BLaER1 (cell line): ENCODE measurements at regions not wholly inside any gene's neighbourhood (a gene's known extent, or its start where the extent isn't known, plus 50 kb on each side); places are given as distances from the start of the nearest gene placed in this dataset.

ENCODE experiments used
- H3K27ac ChIP-seq: shearing (Covaris generic); formaldehyde crosslinking; 2 replicates; pipeline ENCODE4 v1.8.1; 2022
- H3K27me3 ChIP-seq: shearing (Covaris generic); formaldehyde crosslinking; 2 replicates; pipeline ENCODE4 v1.8.1; 2022
- H3K36me3 ChIP-seq: shearing (Covaris generic); formaldehyde crosslinking; 2 replicates; pipeline ENCODE4 v1.8.1; 2022
- H3K4me1 ChIP-seq: shearing (Covaris generic); formaldehyde crosslinking; 2 replicates; pipeline ENCODE4 v1.8.1; 2022
- H3K4me2 ChIP-seq: shearing (Covaris generic); formaldehyde crosslinking; 2 replicates; pipeline ENCODE4 v1.8.1; 2022
- H3K4me3 ChIP-seq: shearing (Covaris generic); formaldehyde crosslinking; 2 replicates; pipeline ENCODE4 v1.8.1; 2022
- H3K9ac ChIP-seq: shearing (Covaris generic); formaldehyde crosslinking; 2 replicates; pipeline ENCODE4 v1.8.1; 2022
- H3K9me3 ChIP-seq: shearing (Covaris generic); formaldehyde crosslinking; 2 replicates; pipeline ENCODE4 v1.8.1; 2022
- H4K20me1 ChIP-seq: shearing (Covaris generic); formaldehyde crosslinking; 2 replicates; pipeline ENCODE4 v1.8.1; 2022
- Cebpa-rat ChIP-seq: shearing (Covaris generic); IDR thresholded peaks from 2 replicates; pipeline ENCODE4 v1.8.1; 2022

DNA sequence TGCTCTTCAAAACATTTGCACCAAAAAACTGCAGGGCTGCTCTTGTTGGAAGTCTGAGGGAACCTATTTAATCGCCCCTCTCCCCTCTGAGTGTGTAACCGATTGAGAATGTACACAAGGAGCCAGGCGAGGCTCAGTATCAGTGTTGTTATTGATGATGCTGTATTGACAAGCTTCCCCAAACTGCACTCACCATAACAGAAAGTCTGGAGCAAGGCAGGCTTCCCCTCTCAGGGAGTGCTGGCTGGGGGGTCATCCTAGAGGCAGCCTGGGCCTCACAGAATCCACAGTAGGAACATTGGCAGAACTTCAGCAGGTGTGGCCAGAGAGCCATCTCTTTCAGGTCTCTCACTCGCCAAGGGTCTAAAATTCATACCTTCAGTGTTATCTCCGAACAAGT, 58.1 kb upstream of the TUNAR start:
- Histone ChIP-seq H4K20me1 (no peaks in the 10 kb centered on the region), H3K9ac (no peak overlapping the region), H3K4me3 (no peak overlapping the region), H3K4me1 (no peaks in the 10 kb centered on the region), H3K9me3 (no peaks in the 10 kb centered on the region), H3K36me3 (no peaks in the 10 kb centered on the region), H3K4me2 (no peak overlapping the region), H3K27me3 (no peaks in the 10 kb centered on the region), H3K27ac (no peak overlapping the region)
- no peak for TF ChIP-seq Cebpa-rat

DNA sequence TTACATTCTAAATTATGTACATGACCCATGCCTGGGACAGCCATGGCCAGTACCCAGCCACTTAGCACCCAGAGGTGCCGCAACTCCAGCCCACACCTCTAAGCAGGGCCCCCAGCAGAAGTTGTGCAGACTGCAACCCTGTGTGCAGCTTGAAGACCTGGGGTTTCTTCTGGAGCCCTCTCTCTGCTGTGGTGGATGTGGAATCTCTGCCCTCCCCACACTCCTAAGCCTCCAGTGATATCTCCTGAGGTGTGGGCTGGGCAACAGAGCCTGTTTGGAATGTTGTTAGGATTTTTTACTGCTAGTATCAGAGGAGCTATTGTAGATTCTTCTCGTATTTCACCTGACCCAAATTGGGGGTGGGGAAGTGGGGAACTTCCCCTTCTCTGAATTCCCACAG, 59.4 kb upstream of the TUNAR start:
- Histone ChIP-seq H3K36me3 (no peaks in the 10 kb centered on the region), H4K20me1 (no peaks in the 10 kb centered on the region), H3K27ac (no peak overlapping the region), H3K27me3 (no peaks in the 10 kb centered on the region), H3K4me1 (no peaks in the 10 kb centered on the region), H3K9ac (no peak overlapping the region), H3K4me2 (no peak overlapping the region), H3K9me3 (no peaks in the 10 kb centered on the region), H3K4me3 (no peak overlapping the region)
- no peak for TF ChIP-seq Cebpa-rat

DNA sequence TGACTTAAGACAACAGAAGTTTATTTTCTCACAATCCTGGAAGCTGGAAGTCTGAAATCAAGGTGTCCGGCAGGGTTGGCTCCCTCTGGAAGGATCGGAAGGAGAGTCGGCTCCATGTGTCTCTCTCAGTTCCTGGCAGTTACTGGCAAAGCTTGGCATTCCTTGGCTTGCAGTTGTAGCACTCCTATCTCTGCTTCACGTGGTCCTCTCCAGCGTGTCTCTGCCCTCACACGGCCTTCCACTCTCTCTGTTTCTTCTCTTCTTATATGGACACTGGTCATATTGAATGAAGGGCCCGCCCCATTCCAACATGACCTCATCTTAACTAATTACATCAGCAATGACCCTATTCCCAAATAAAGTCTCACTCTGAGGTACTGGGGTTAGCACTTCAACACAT, 60.1 kb upstream of the TUNAR start:
- H3K27me3 ChIP-seq, result no peaks in the 10 kb centered on the region
- TF ChIP-seq Cebpa-rat, result no peak
- H3K9ac ChIP-seq, result no peak overlapping the region
- no peaks in the 10 kb centered on the region for H3K4me1 ChIP-seq
- H3K27ac ChIP-seq, result no peak overlapping the region
- no peak overlapping the region for H3K4me2 ChIP-seq
- no peaks in the 10 kb centered on the region for H3K36me3 ChIP-seq
- no peaks in the 10 kb centered on the region for H3K9me3 ChIP-seq
- H4K20me1 ChIP-seq, result no peaks in the 10 kb centered on the region
- no peak overlapping the region for H3K4me3 ChIP-seq

DNA sequence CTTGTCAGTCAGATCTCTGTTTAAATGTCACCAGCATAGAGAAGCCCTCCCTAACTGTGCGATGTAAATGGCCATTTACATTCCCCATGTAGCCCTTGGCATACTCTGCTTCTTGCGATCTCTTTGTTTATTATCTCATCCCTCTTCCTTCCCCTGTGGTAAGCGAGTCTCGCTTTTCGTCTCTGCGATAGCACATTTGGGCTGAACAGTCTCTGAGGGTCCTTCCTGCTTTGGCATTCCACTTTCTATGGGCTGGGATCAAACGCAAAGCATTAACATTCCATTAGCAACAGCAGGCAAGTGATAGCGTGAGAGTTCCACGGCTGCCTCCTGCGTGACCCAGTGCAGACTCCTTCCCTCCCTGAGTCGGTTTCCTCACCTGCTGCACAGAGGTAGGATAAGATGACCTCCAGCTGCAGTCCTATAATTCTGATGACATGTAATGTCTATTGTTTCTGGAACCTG, 61.4 kb upstream of the TUNAR start:
- H3K27me3 ChIP-seq, result no peaks in the 10 kb centered on the region
- no peaks in the 10 kb centered on the region for H3K9me3 ChIP-seq
- no peak overlapping the region for H3K4me2 ChIP-seq
- no peaks in the 10 kb centered on the region for H3K36me3 ChIP-seq
- no peak overlapping the region for H3K4me3 ChIP-seq
- no peak for TF ChIP-seq Cebpa-rat
- H4K20me1 ChIP-seq, result no peaks in the 10 kb centered on the region
- no peak overlapping the region for H3K9ac ChIP-seq
- H3K27ac ChIP-seq, result no peak overlapping the region
- no peaks in the 10 kb centered on the region for H3K4me1 ChIP-seq

DNA sequence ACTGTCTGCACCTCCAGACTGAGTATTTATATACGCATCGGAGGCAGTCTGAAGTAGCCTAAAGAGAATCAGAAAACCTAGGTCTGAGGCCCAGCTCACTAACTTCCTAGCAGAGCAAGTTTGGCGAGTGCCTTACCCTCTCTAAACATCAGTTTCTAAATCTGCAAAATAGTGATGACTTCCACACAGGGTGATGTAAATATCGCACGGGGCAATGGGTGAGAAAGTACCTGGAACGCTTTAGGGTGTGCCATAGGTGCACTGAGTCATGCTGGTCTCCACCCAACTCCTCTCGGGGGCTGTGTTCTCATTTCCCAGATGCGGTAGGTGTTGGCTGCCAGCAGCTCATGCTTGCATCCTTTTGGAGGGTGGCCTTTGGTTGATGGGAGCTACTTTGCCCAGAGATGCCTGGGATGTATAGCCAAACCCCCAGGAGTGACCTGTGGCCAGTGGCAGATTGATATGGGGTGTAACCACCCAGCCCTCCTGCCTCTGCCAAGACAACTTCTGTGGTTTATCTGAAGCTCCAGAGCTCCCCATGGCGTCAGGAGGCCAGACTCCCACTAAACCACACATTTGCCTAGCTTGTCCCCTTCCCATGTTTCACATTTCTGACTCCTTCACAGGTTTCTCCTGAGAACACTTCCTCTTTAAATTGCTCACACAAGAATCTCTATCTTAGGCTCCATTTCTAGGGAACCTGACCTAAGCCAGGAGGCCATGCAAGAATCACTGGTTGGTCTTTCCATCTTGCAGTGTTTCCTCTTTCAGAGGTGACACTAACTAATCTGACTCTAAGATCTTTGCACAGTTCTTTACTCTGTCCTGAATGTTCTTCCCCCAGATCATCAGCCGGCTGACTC, 62.0 kb upstream of the TUNAR start:
- no peaks in the 10 kb centered on the region for H3K9me3 ChIP-seq
- H3K9ac ChIP-seq, result no peak overlapping the region
- H3K27ac ChIP-seq, result no peak overlapping the region
- H3K4me1 ChIP-seq, result no peaks in the 10 kb centered on the region
- no peaks in the 10 kb centered on the region for H3K36me3 ChIP-seq
- H3K4me3 ChIP-seq, result no peak overlapping the region
- no peak for TF ChIP-seq Cebpa-rat
- H4K20me1 ChIP-seq, result no peaks in the 10 kb centered on the region
- H3K4me2 ChIP-seq, result no peak overlapping the region
- H3K27me3 ChIP-seq, result no peaks in the 10 kb centered on the region

DNA sequence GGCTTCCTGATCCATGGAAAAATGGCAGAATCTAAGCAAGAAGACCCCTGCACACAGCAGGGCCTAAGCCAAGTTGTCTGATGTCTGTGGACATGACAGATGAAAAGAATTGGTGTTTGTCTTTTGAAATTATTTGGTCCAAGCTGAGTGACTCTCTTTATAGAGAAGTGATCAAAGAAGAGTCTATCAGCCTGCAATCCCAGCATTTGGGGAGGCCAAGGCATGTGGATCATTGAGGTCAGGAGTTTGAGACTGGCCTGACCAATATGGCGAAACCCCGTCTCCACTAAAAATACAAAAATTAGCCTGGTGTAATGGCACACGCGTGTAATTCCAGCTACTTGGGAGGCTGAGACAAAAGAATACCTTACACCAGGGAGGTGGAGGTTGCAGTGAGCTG, 64.8 kb upstream of the TUNAR start:
- Histone ChIP-seq H3K27ac (no peak overlapping the region), H3K4me1 (no peaks in the 10 kb centered on the region), H3K9ac (no peak overlapping the region), H3K27me3 (no peaks in the 10 kb centered on the region), H3K4me3 (no peak overlapping the region), H3K9me3 (peaks cover 17% of the 10 kb centered on the region), H4K20me1 (no peaks in the 10 kb centered on the region), H3K4me2 (no peak overlapping the region), H3K36me3 (no peaks in the 10 kb centered on the region)
- no peak for TF ChIP-seq Cebpa-rat

DNA sequence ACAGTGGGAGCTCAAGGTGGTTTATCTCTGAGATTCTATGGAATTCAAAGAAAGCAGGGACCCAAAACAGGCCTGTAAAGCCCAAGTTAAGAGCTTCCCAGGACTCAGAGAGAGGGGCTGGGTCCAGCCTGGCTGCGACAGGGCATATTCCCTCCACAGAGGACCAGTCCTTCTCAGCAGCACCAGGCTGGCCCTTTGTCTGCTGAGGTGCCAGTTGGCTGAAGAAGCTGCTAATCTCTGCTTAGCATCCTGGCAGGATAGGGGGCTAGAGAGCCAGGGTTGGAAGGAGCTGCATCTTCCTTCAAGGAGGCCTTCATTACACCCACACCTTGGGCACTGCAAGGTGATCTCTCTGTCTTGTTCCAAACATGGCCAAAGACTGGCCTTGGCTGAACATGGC, 68.3 kb upstream of the TUNAR start:
- H3K4me2 ChIP-seq, result no peak overlapping the region
- H3K27me3 ChIP-seq, result no peaks in the 10 kb centered on the region
- no peaks in the 10 kb centered on the region for H4K20me1 ChIP-seq
- H3K4me3 ChIP-seq, result no peak overlapping the region
- peaks cover 45% of the 10 kb centered on the region for H3K9me3 ChIP-seq
- H3K27ac ChIP-seq, result no peak overlapping the region
- no peaks in the 10 kb centered on the region for H3K36me3 ChIP-seq
- H3K4me1 ChIP-seq, result no peaks in the 10 kb centered on the region
- no peak for TF ChIP-seq Cebpa-rat
- H3K9ac ChIP-seq, result no peak overlapping the region

DNA sequence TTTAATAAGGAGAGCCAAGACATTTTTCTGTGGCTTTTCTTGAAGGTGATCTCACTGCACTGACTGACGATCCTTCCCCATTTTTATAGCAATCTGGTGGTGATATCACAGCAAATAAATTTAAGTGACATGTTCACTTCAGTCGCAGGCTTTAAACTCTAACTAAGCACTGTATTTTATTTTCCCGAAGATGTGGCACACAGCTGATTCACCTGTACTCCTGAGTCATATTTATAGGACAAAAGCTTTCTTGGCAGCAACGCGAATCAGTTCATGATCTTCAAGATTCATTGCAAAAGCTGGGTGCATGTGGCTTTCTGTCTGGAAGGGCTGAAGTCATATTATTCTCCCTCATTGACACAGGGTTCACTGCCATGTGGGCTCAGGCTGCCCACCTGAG, 79.8 kb upstream of the TUNAR start:
- TF ChIP-seq Cebpa-rat, result no peak
- no peaks in the 10 kb centered on the region for H4K20me1 ChIP-seq
- H3K9me3 ChIP-seq, result no peaks in the 10 kb centered on the region; the same call in 1 of the 2 replicates
- H3K27ac ChIP-seq, result no peak overlapping the region
- H3K9ac ChIP-seq, result no peak overlapping the region
- no peaks in the 10 kb centered on the region for H3K27me3 ChIP-seq
- H3K4me3 ChIP-seq, result no peak overlapping the region
- H3K36me3 ChIP-seq, result no peaks in the 10 kb centered on the region
- H3K4me2 ChIP-seq, result no peak overlapping the region
- 0 out of 2 replicates have a peak, but pooled peaks cover 5% of the 10 kb centered on the region for H3K4me1 ChIP-seq

DNA sequence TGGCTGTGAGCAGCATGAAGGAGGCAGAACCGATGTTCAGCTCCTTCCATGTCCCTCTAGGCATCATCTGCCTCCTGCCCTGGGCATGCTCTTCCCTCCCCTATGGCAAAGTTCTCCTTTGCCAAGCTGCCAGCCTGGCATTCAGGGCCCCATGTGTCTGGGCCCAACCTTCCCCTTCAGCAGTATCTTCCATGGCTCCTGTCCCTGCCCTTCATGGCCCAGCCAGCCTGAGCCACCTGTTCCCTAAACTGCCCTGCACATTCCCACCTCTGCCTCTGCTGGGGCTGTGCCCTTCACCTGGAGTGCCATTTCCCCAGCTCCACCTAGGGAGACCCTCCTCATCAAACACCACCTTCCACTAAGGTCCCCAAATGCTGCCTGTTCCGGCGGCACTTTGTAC, 74.0 kb upstream of the TCL1A start:
- no peak for TF ChIP-seq Cebpa-rat
- H3K9ac ChIP-seq, result no peak overlapping the region
- no peaks in the 10 kb centered on the region for H3K27me3 ChIP-seq
- H3K9me3 ChIP-seq, result no peaks in the 10 kb centered on the region
- no peak overlapping the region for H3K27ac ChIP-seq
- H3K4me1 ChIP-seq, result no peaks in the 10 kb centered on the region
- no peaks in the 10 kb centered on the region for H3K36me3 ChIP-seq
- H4K20me1 ChIP-seq, result no peaks in the 10 kb centered on the region
- no peak overlapping the region for H3K4me3 ChIP-seq
- no peak overlapping the region for H3K4me2 ChIP-seq

DNA sequence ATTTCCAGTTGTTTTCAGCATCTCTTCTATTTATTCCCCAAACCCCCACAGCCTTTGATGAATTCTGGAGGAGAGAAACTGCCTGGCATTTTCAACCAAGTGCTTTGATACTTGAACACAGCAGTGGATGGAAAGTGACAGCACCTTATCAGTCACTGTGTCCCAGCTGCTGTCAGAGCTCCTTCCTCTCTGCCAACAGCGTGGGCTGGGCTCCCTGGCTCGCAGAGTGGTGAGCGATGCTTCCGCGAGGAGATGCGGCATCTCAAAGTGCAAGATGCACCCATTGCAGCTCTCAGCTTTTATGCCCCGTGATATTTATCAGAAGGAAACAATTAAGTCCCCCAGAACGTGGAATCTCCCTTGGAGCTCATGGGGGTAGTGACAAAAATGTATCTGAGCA, 72.6 kb upstream of the TCL1A start:
- no peaks in the 10 kb centered on the region for H3K27me3 ChIP-seq
- H3K9me3 ChIP-seq, result no peaks in the 10 kb centered on the region
- no peak overlapping the region for H3K4me2 ChIP-seq
- H3K36me3 ChIP-seq, result no peaks in the 10 kb centered on the region
- H4K20me1 ChIP-seq, result no peaks in the 10 kb centered on the region
- no peaks in the 10 kb centered on the region for H3K4me1 ChIP-seq
- no peak overlapping the region for H3K27ac ChIP-seq
- no peak overlapping the region for H3K4me3 ChIP-seq
- no peak for TF ChIP-seq Cebpa-rat
- H3K9ac ChIP-seq, result no peak overlapping the region

DNA sequence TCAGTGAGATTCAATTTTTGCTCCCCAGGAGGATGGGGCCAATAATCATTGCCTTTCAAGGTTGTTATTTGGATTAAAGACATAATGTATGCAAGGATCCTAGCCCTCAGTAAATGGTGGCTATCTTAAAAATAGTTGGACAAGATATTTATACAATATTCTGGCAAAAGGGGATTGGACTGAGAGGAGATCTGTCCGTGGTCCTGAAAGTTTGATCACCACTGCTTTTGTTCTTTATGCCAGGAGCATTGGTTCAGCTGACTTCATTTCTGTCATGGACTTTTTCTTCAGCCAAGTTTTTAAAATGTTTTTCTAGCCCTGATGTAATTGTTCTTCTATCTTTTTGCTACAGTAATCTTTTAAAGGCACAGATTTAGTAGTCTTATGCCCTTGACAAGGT, 70.2 kb upstream of the TCL1A start:
- Histone ChIP-seq H3K4me2 (no peak overlapping the region), H3K36me3 (no peaks in the 10 kb centered on the region), H4K20me1 (no peaks in the 10 kb centered on the region), H3K9me3 (no peaks in the 10 kb centered on the region), H3K27ac (no peak overlapping the region), H3K27me3 (no peaks in the 10 kb centered on the region), H3K4me3 (no peak overlapping the region), H3K9ac (no peak overlapping the region), H3K4me1 (no peaks in the 10 kb centered on the region)
- no peak for TF ChIP-seq Cebpa-rat
